H1 (cell line): ENCODE measurements at regions not wholly inside any gene's neighbourhood (a gene's known extent, or its start where the extent isn't known, plus 50 kb on each side); places are given as distances from the start of the nearest gene placed in this dataset.

Experiments
- KDM1A ChIP-seq: fragments of 200-600, 300-600 bp; sonication (generic); IDR thresholded peaks from 2 replicates; pipeline ENCODE4 v1.7.1; 2016; ENCODE audit warnings: mild to moderate bottlenecking, low read length, borderline replicate concordance
- KDM5A ChIP-seq: fragments of 200-600 bp; IDR thresholded peaks from 2 replicates; pipeline ENCODE4 v1.7.1; 2012; ENCODE audit warnings: mild to moderate bottlenecking, low read length, inconsistent platforms, mixed read lengths
- TBP ChIP-seq: IDR thresholded peaks from 2 replicates; pipeline ENCODE4 v1.6.1; 2011; ENCODE audit warnings: low read depth, low read length, improper control_type of control experiment
- ZNF274 ChIP-seq: IDR thresholded peaks from 2 replicates; pipeline ENCODE4 v1.7.0; 2012; ENCODE audit warnings: low read length, borderline replicate concordance; ENCODE audit errors: extremely low read depth
- TF ChIP-seq, protein P1 (sequence below), 3 experiments: IDR thresholded peaks; 1 replicate in 2 of 3; 2 replicates in 1 of 3; pipeline versions ENCODE4 v1.5.1 to v1.6.1; 2011; ENCODE audit warnings: low read length in 3 of 3, mild to moderate bottlenecking in 3 of 3, inconsistent platforms in 2 of 3, low read depth in 1 of 3, moderate library complexity in 1 of 3; ENCODE audit not compliant: insufficient read depth in 1 of 3; ENCODE audit errors: control extremely low read depth in 1 of 3
- TF ChIP-seq, protein P2 (sequence below): IDR thresholded peaks from 2 replicates; pipeline ENCODE4 v1.6.1; 2011; ENCODE audit warnings: low read length, improper control_type of control experiment

DNA sequence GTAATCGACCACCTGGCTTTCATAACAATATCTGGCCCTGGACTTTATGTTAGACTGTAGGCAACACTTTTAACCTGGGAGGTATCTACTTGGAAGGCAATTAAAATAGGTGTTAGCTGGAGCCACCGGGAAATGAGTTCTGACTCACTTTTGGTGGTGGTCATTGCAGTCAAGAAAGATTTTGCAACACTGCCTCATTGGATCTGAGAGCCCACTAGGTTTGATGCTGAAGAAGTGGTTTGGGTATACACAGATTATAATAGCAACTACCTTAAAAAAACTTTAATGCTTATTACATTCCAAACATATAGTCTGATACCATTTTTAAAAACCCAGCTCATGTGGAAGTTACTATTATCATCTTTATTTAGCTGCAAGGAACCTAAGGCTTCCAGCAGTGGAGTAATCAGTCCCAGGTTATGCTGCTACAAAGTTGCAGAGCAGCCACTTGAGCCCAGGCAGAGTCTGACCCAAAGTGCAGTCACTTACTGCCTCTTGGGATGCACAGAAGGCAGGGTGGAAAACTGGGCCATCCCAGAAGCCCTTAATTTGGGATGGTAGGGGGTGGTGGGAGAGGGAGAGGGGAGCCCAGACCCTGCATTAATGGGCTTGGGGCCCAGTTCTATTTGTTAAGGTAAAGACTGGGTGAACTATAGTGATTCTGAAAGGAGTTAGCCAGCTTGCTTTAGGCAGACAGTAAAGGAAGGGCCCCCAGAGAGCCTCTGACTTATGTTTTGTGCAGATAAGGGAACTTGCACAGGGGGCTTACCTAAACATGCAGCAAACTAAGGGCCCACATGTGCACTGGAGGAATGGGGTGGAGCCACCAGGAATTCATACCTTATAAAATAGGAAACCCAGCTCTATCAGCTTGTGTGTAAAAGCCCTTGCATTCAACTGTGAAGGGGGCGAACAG is 149.4 kb downstream of the SNX19 start (continued):
- TF ChIP-seq KDM5A = no peak
- TF ChIP-seq, protein P1, sequence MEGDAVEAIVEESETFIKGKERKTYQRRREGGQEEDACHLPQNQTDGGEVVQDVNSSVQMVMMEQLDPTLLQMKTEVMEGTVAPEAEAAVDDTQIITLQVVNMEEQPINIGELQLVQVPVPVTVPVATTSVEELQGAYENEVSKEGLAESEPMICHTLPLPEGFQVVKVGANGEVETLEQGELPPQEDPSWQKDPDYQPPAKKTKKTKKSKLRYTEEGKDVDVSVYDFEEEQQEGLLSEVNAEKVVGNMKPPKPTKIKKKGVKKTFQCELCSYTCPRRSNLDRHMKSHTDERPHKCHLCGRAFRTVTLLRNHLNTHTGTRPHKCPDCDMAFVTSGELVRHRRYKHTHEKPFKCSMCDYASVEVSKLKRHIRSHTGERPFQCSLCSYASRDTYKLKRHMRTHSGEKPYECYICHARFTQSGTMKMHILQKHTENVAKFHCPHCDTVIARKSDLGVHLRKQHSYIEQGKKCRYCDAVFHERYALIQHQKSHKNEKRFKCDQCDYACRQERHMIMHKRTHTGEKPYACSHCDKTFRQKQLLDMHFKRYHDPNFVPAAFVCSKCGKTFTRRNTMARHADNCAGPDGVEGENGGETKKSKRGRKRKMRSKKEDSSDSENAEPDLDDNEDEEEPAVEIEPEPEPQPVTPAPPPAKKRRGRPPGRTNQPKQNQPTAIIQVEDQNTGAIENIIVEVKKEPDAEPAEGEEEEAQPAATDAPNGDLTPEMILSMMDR (IDR thresholded peaks at IDR 0.05; ENCODE audit: control extremely low read depth in 1 of 3, insufficient read depth in 1 of 3, low read depth in 1 of 3, low read length in 3 of 3) = no peak
- no peak for TF ChIP-seq TBP
- no peak for TF ChIP-seq KDM1A
- no peak for TF ChIP-seq ZNF274
- TF ChIP-seq, protein P2, sequence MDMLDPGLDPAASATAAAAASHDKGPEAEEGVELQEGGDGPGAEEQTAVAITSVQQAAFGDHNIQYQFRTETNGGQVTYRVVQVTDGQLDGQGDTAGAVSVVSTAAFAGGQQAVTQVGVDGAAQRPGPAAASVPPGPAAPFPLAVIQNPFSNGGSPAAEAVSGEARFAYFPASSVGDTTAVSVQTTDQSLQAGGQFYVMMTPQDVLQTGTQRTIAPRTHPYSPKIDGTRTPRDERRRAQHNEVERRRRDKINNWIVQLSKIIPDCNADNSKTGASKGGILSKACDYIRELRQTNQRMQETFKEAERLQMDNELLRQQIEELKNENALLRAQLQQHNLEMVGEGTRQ = no peak
- TF ChIP-seq, all 59 proteins: peak for 0
